22Rv1 (cell line): ENCODE measurements at regions not wholly inside any gene's neighbourhood (a gene's known extent, or its start where the extent isn't known, plus 50 kb on each side); places are given as distances from the start of the nearest gene placed in this dataset.

ENCODE experiments used
- H3K27ac ChIP-seq: fragments of 450-650 bp; 2 replicates; pipeline ENCODE4 v1.5.1; 2017
- CTCF ChIP-seq: fragments of 450-650 bp; IDR thresholded peaks from 2 replicates; pipeline ENCODE4 v1.5.1; 2017; ENCODE audit warnings: mild to moderate bottlenecking
- ZFX ChIP-seq: fragments of 450-650 bp; IDR thresholded peaks from 2 replicates; pipeline ENCODE4 v1.6.1; 2017; ENCODE audit warnings: antibody characterized with exemption, borderline replicate concordance

GRCh38 chr2:7109533-7109885 is 192.3 kb downstream of the RNF144A start:
- no peak for TF ChIP-seq CTCF
- TF ChIP-seq ZFX: no peak
- H3K27ac ChIP-seq: no peak overlapping the region

- H3K27ac ChIP-seq: no peak overlapping the region
- TF ChIP-seq ZFX (no peak), CTCF (peak; percentile 32)
These were observed 194.4 kb downstream of the RNF144A start for GRCh38 chr2:7111626-7112025.

GRCh38 chr2:7115364-7115763 is 198.2 kb downstream of the RNF144A start:
- TF ChIP-seq CTCF (no peak), ZFX (no peak)

GRCh38 chr2:7115906-7116305 is 198.7 kb downstream of the RNF144A start:
- H3K27ac ChIP-seq: no peak overlapping the region

More at GRCh38 chr2:7115364-7115763, 198.2 kb downstream of the RNF144A start:
- H3K27ac ChIP-seq: no peak overlapping the region

GRCh38 chr2:7116511-7116910 is 199.3 kb downstream of the RNF144A start:
- no peak overlapping the region for H3K27ac ChIP-seq
- no peak for TF ChIP-seq ZFX
- no peak for TF ChIP-seq CTCF

More at GRCh38 chr2:7115906-7116305, 198.7 kb downstream of the RNF144A start:
- TF ChIP-seq ZFX (no peak), CTCF (no peak)

- no peak overlapping the region for H3K27ac ChIP-seq
- TF ChIP-seq ZFX: no peak
These were observed 199.9 kb downstream of the RNF144A start for GRCh38 chr2:7117076-7117475.

GRCh38 chr2:7118606-7119131 is 201.5 kb downstream of the RNF144A start:
- TF ChIP-seq CTCF: no peak
- TF ChIP-seq ZFX: no peak
- H3K27ac ChIP-seq: no peak overlapping the region
